PC-9 (cell line): ENCODE measurements at regions not wholly inside any gene's neighbourhood (a gene's known extent, or its start where the extent isn't known, plus 50 kb on each side); places are given as distances from the start of the nearest gene placed in this dataset.

Experiments
- BruUV-seq: library from RNA; stranded (reverse); fragments of 400-500 nt; replicated peaks from 2 replicates; lab custom pipeline; 2021; lab: Mats Ljungman, UMichigan
- CTCF ChIA-PET: fragments of 300-600 bp; sonication (Branson Sonifier 250); formaldehyde crosslinking; loops from one replicate; lab custom pipeline; 2022; ENCODE audit warnings: antibody characterized with exemption; lab: Charles Lee
- POLR2A ChIA-PET: fragments of 300-600 bp; sonication (Branson Sonifier 250); formaldehyde crosslinking; loops from one replicate; lab custom pipeline; 2022; ENCODE audit warnings: antibody characterized with exemption; ENCODE audit not compliant: unreplicated experiment; lab: Charles Lee
- DNase-seq, 2 experiments: peaks; one replicate each; pipeline versions ENCODE4 v3.0.0 to v3.0.0-alpha.2; 2015 to 2022; ENCODE audit warnings: mixed read lengths in 1 of 2
- H2AFZ ChIP-seq: fragments of 200-600 bp; sonication (generic); 2 replicates; pipeline ENCODE4 v1.8.1; 2017; ENCODE audit warnings: antibody characterized with exemption
- H3F3A ChIP-seq: fragments of 200-600 bp; sonication (generic); 2 replicates; pipeline ENCODE4 v1.8.1; 2017; ENCODE audit warnings: antibody characterized with exemption, mild to moderate bottlenecking, low read depth; ENCODE audit not compliant: insufficient read depth
- H3K27ac ChIP-seq: fragments of 200-600 bp; sonication (generic); 2 replicates; pipeline ENCODE4 v1.6.1; 2016; ENCODE audit warnings: mixed run types
- H3K27me3 ChIP-seq: fragments of 200-600 bp; sonication (generic); 2 replicates; pipeline ENCODE4 v1.6.1; 2016; ENCODE audit warnings: low read depth, mixed run types; ENCODE audit not compliant: insufficient read depth
- H3K36me3 ChIP-seq: fragments of 200-600 bp; sonication (generic); 2 replicates; pipeline ENCODE4 v1.6.1; 2016; ENCODE audit warnings: low read depth, mixed run types
- H3K4me1 ChIP-seq: fragments of 200-600 bp; sonication (generic); replicated peaks from 2 replicates; pipeline ENCODE4 v1.6.1; 2016; ENCODE audit warnings: mixed run types; ENCODE audit not compliant: insufficient read depth
- H3K4me2 ChIP-seq: fragments of 200-600 bp; sonication (generic); 2 replicates; pipeline ENCODE4 v1.6.1; 2017; ENCODE audit warnings: mixed run types
- H3K4me3 ChIP-seq: fragments of 200-600 bp; sonication (generic); 2 replicates; pipeline ENCODE4 v1.6.1; 2016; ENCODE audit warnings: mixed run types
- H3K79me2 ChIP-seq: fragments of 200-600 bp; sonication (generic); 2 replicates; pipeline ENCODE4 v1.6.1; 2017; ENCODE audit warnings: low read depth, mixed run types
- H3K9me2 ChIP-seq: fragments of 200-600 bp; sonication (generic); 2 replicates; pipeline ENCODE4 v1.8.1; 2017; ENCODE audit warnings: mild to moderate bottlenecking; ENCODE audit not compliant: insufficient read depth
- H3K9me3 ChIP-seq: fragments of 200-600 bp; sonication (generic); 2 replicates; pipeline ENCODE4 v1.8.1; 2016; ENCODE audit warnings: low read depth; ENCODE audit not compliant: insufficient read depth
- H4K20me1 ChIP-seq: fragments of 200-600 bp; sonication (generic); 2 replicates; pipeline ENCODE4 v1.8.1; 2017; ENCODE audit not compliant: insufficient read depth
- EZH2 ChIP-seq: fragments of 200-600 bp; sonication (generic); IDR thresholded peaks from 2 replicates; pipeline ENCODE4 v1.8.0; 2017; ENCODE audit warnings: antibody characterized with exemption, low read depth
- intact Hi-C: fragments of 100-400 bp; cut with micrococcal nuclease; formaldehyde crosslinking; loops from one replicate; pipeline ENCODE4 v1.10.0; 2022; ENCODE audit not compliant: unreplicated experiment
- TF ChIP-seq, protein P1 (sequence below): fragments of 200-600 bp; sonication (generic); conservative IDR thresholded peaks from 2 replicates; pipeline ENCODE4 v1.6.1; 2017; ENCODE audit warnings: mixed run types, antibody characterized with exemption, mild to moderate bottlenecking, moderate library complexity

GRCh38 chrX:99572711-99573110 lies 837.4 kb downstream of the PCDH19 start:
- no peaks in the 10 kb centered on the region for H3K9me2 ChIP-seq
- H3K79me2 ChIP-seq = no peaks in the 10 kb centered on the region
- H3K36me3 ChIP-seq = no peaks in the 10 kb centered on the region
- no peak overlapping the region for H3K4me3 ChIP-seq
- H3K9me3 ChIP-seq = no peaks in the 10 kb centered on the region
- no peaks in the 10 kb centered on the region for H4K20me1 ChIP-seq
- CTCF ChIA-PET = no interaction called here
- DNase-seq = no peak
- intact Hi-C loops = no loop called here
- no peaks in the 10 kb centered on the region for H3F3A ChIP-seq
- H3K27me3 ChIP-seq = no peaks in the 10 kb centered on the region
- POLR2A ChIA-PET = no interaction called here
- no TSS peak for BruUV-seq
- H3K4me2 ChIP-seq = no peak overlapping the region
- H2AFZ ChIP-seq = no peak overlapping the region
- H3K27ac ChIP-seq = no peak overlapping the region
- TF ChIP-seq EZH2 = no peak
- TF ChIP-seq, protein P1, sequence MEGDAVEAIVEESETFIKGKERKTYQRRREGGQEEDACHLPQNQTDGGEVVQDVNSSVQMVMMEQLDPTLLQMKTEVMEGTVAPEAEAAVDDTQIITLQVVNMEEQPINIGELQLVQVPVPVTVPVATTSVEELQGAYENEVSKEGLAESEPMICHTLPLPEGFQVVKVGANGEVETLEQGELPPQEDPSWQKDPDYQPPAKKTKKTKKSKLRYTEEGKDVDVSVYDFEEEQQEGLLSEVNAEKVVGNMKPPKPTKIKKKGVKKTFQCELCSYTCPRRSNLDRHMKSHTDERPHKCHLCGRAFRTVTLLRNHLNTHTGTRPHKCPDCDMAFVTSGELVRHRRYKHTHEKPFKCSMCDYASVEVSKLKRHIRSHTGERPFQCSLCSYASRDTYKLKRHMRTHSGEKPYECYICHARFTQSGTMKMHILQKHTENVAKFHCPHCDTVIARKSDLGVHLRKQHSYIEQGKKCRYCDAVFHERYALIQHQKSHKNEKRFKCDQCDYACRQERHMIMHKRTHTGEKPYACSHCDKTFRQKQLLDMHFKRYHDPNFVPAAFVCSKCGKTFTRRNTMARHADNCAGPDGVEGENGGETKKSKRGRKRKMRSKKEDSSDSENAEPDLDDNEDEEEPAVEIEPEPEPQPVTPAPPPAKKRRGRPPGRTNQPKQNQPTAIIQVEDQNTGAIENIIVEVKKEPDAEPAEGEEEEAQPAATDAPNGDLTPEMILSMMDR = no peak
- H3K4me1 ChIP-seq = no peaks in the 10 kb centered on the region

- Histone ChIP-seq H3K4me3 (no peak overlapping the region), H3K9me2 (no peaks in the 10 kb centered on the region), H3K4me1 (no peaks in the 10 kb centered on the region), H3K79me2 (no peaks in the 10 kb centered on the region), H3K4me2 (no peak overlapping the region), H3K27me3 (no peaks in the 10 kb centered on the region), H2AFZ (no peak overlapping the region), H3K27ac (no peak overlapping the region), H4K20me1 (no peaks in the 10 kb centered on the region), H3K9me3 (no peaks in the 10 kb centered on the region), H3F3A (no peaks in the 10 kb centered on the region), H3K36me3 (no peaks in the 10 kb centered on the region)
- intact Hi-C loops = no loop called here
- no peak for DNase-seq
- BruUV-seq = no TSS peak
- POLR2A ChIA-PET = no interaction called here
- CTCF ChIA-PET = no interaction called here
- no peak for TF ChIP-seq EZH2
- TF ChIP-seq, protein P1 = no peak
Measured at GRCh38 chrX:99549381-99549780, 860.7 kb downstream of the PCDH19 start.

GRCh38 chrX:99522450-99522849 lies 887.6 kb downstream of the PCDH19 start:
- no peaks in the 10 kb centered on the region for H3K9me3 ChIP-seq

More at GRCh38 chrX:99522450-99522849, 887.6 kb downstream of the PCDH19 start:
- Histone ChIP-seq H3F3A (no peaks in the 10 kb centered on the region), H3K4me2 (no peak overlapping the region), H3K9me2 (no peaks in the 10 kb centered on the region), H3K27ac (no peak overlapping the region), H3K27me3 (no peaks in the 10 kb centered on the region), H4K20me1 (no peaks in the 10 kb centered on the region), H2AFZ (no peak overlapping the region), H3K79me2 (no peaks in the 10 kb centered on the region), H3K4me1 (no peaks in the 10 kb centered on the region), H3K36me3 (no peaks in the 10 kb centered on the region), H3K4me3 (no peak overlapping the region)
- DNase-seq = no peak
- BruUV-seq = no TSS peak
- ChIA-PET POLR2A (no interaction called here), CTCF (no interaction called here)
- TF ChIP-seq, protein P1 = no peak
- no peak for TF ChIP-seq EZH2
- intact Hi-C loops = no loop called here
